Esophagus muscularis mucosa (tissue), 4 donors: ENCODE measurements at regions not wholly inside any gene's neighbourhood (a gene's known extent, or its start where the extent isn't known, plus 50 kb on each side); places are given as distances from the start of the nearest gene placed in this dataset.

Experiments
- DNase-seq: peaks from one replicate; pipeline ENCODE4 v3.0.0-alpha.2; 2017; ENCODE audit errors: extremely low spot score
- H3K27ac ChIP-seq, 4 donors: fragments of 200-600 bp; sonication (generic); replicated peaks in 1 of 4; 1 replicate in 3 of 4; 2 replicates in 1 of 4; pipeline ENCODE4 v1.5.1; 2016 to 2019; ENCODE audit warnings: mild to moderate bottlenecking in 1 of 4
- H3K27me3 ChIP-seq, 4 donors: fragments of 200-600 bp; sonication (generic); one replicate each; pipeline versions ENCODE4 v1.5.1 to v1.6.0; 2016 to 2019
- H3K36me3 ChIP-seq, 4 donors: fragments of 200-600 bp; sonication (generic); one replicate each; pipeline ENCODE4 v1.5.1; 2016 to 2019
- H3K4me1 ChIP-seq, 4 donors: fragments of 200-600 bp; sonication (generic); one replicate each; pipeline ENCODE4 v1.5.1; 2016 to 2019
- H3K4me3 ChIP-seq, 4 donors: fragments of 200-600 bp; sonication (generic); 1 replicate in 2 of 4; 2 replicates in 2 of 4; pipeline ENCODE4 v1.5.1; 2016 to 2019; ENCODE audit warnings: mild to moderate bottlenecking in 4 of 4, moderate library complexity in 1 of 4
- H3K9me3 ChIP-seq, 4 donors: fragments of 200-600 bp; sonication (generic); 1 replicate in 3 of 4; 2 replicates in 1 of 4; pipeline ENCODE4 v1.5.1; 2016 to 2019
- EP300 ChIP-seq: sonication (generic); formaldehyde crosslinking; IDR thresholded peaks from one replicate; pipeline ENCODE4 v1.6.1; 2017; ENCODE audit warnings: antibody characterized with exemption
- POLR2A ChIP-seq: fragments of 450-650 bp; IDR thresholded peaks from one replicate; pipeline ENCODE4 v1.6.1; 2017; ENCODE audit warnings: antibody characterized with exemption, moderate library complexity, mild to moderate bottlenecking, low read depth
- POLR2AphosphoS5 ChIP-seq, 2 donors: sonication (generic); formaldehyde crosslinking; IDR thresholded peaks; one replicate each; pipeline ENCODE4 v1.6.1; 2017; ENCODE audit warnings: antibody characterized with exemption in 2 of 2
- WGBS: methylation state at CpG from one replicate; pipeline ENCODE4 v1.1.5; 2018; 5-methylcytosine and 5-hydroxymethylcytosine counted together
- intact Hi-C: fragments of 100-400 bp; cut with DNase I; formaldehyde crosslinking; loops from one replicate; pipeline ENCODE4 v1.15.1; 2023
- TF ChIP-seq, protein P1 (sequence below), 3 experiments: fragments of 200-600 bp in 2 of 3; fragments of 450-650 bp in 1 of 3; sonication (generic) in 2 of 3; IDR thresholded peaks; one replicate each; pipeline ENCODE4 v1.5.1; 2017 to 2019; ENCODE audit warnings: antibody characterized with exemption in 3 of 3, mild to moderate bottlenecking in 2 of 3, moderate library complexity in 1 of 3

DNA sequence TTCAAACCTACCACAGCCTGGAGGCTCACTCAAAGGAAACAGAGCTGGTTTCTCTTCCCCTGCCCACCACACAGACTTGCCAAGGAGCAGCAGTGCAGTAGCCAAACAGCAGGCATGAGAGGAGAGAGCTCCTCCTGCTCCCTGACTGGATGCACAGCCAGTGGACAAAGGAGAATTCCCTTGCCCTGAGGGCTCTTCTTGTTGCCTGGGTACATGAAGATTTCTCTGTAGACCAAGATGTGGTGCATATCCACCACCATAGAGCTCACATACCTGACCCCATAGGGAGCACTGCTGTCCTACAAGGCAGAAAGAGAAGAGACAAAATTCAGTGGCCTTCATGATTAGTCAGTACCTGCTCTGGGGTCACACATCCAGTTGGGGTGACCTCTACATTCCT, 56.3 kb upstream of the SPATA31E1 start:
- H3K27ac ChIP-seq, result no peak overlapping the region
- H3K9me3 ChIP-seq, result no peaks in the 10 kb centered on the region
- peaks cover 0 to 5% (median 0%) of the 10 kb centered on the region in 4 donors for H3K27me3 ChIP-seq
- no peak for TF ChIP-seq POLR2AphosphoS5 (IDR thresholded peaks at IDR 0.05)
- no peak for TF ChIP-seq POLR2A
- TF ChIP-seq, protein P1, sequence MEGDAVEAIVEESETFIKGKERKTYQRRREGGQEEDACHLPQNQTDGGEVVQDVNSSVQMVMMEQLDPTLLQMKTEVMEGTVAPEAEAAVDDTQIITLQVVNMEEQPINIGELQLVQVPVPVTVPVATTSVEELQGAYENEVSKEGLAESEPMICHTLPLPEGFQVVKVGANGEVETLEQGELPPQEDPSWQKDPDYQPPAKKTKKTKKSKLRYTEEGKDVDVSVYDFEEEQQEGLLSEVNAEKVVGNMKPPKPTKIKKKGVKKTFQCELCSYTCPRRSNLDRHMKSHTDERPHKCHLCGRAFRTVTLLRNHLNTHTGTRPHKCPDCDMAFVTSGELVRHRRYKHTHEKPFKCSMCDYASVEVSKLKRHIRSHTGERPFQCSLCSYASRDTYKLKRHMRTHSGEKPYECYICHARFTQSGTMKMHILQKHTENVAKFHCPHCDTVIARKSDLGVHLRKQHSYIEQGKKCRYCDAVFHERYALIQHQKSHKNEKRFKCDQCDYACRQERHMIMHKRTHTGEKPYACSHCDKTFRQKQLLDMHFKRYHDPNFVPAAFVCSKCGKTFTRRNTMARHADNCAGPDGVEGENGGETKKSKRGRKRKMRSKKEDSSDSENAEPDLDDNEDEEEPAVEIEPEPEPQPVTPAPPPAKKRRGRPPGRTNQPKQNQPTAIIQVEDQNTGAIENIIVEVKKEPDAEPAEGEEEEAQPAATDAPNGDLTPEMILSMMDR (IDR thresholded peaks at IDR 0.05), result no peak
- TF ChIP-seq EP300, result no peak
- H3K36me3 ChIP-seq, result no peaks in the 10 kb centered on the region
- intact Hi-C loops, result no loop called here
- DNase-seq, result no peak
- H3K4me3 ChIP-seq, result no peak overlapping the region
- no peaks in the 10 kb centered on the region for H3K4me1 ChIP-seq

DNA sequence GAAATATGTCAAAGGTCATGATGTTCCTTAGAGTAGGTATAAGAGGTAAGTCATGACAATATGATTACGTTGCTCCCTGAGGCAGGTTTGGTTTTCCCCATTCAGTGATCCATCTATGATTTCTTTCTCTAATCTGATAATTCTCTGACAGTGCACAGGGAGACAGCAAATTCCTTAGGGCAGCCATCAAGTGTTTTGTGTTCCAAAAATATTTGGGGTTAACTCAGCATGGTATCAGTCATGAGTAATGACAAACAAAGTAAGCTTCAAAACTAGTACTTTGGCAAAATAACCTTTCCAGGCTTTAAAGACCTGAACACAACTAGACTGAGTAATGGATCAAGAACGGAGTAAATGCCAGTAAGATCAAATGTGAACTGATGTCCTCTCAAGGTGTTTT, 55.3 kb upstream of the SPATA31E1 start:
- DNase-seq, result no peak
- WGBS, result 96% methylated on average over 2 of the region's 2 CpGs
- H3K36me3 ChIP-seq, result no peaks in the 10 kb centered on the region
- TF ChIP-seq POLR2AphosphoS5 (IDR thresholded peaks at IDR 0.05) (no peak), POLR2A (no peak), EP300 (no peak)
- TF ChIP-seq, protein P1 (IDR thresholded peaks at IDR 0.05), result no peak
- no peak overlapping the region for H3K27ac ChIP-seq
- no peak overlapping the region for H3K4me3 ChIP-seq
- H3K27me3 ChIP-seq, result peaks cover 0 to 5% (median 0%) of the 10 kb centered on the region in 4 donors
- intact Hi-C loops, result no loop called here
- no peaks in the 10 kb centered on the region for H3K9me3 ChIP-seq
- H3K4me1 ChIP-seq, result no peaks in the 10 kb centered on the region

GRCh38 chr9:87829756-87830155, 52.9 kb upstream of the SPATA31E1 start:
- Histone ChIP-seq H3K4me1 (no peaks in the 10 kb centered on the region), H3K27ac (no peak overlapping the region), H3K27me3 (peaks cover 0 to 5% (median 0%) of the 10 kb centered on the region in 4 donors), H3K9me3 (no peaks in the 10 kb centered on the region), H3K4me3 (no peak overlapping the region), H3K36me3 (no peaks in the 10 kb centered on the region)
- WGBS, result 27% methylated on average over 1 of the region's 1 CpG
- no peak for DNase-seq
- intact Hi-C loops, result no loop called here
- TF ChIP-seq POLR2AphosphoS5 (IDR thresholded peaks at IDR 0.05) (no peak), EP300 (no peak)

GRCh38 chr9:87830446-87830845, 52.2 kb upstream of the SPATA31E1 start:
- no peak overlapping the region for H3K4me3 ChIP-seq
- H3K27me3 ChIP-seq, result peaks cover 0 to 5% (median 0%) of the 10 kb centered on the region in 4 donors
- TF ChIP-seq EP300 (no peak), POLR2A (no peak), POLR2AphosphoS5 (IDR thresholded peaks at IDR 0.05) (no peak)
- TF ChIP-seq, protein P1 (IDR thresholded peaks at IDR 0.05), result no peak
- H3K27ac ChIP-seq, result no peak overlapping the region
- DNase-seq, result no peak
- no peaks in the 10 kb centered on the region for H3K36me3 ChIP-seq
- WGBS, result 69% methylated on average over 3 of the region's 3 CpGs
- no peaks in the 10 kb centered on the region for H3K4me1 ChIP-seq
- intact Hi-C loops, result no loop called here
- no peaks in the 10 kb centered on the region for H3K9me3 ChIP-seq

- Histone ChIP-seq H3K36me3 (no peaks in the 10 kb centered on the region), H3K27ac (no peak overlapping the region), H3K27me3 (peaks cover 0 to 5% (median 0%) of the 10 kb centered on the region in 4 donors), H3K9me3 (no peaks in the 10 kb centered on the region), H3K4me3 (no peak overlapping the region), H3K4me1 (no peaks in the 10 kb centered on the region)
- no peak for DNase-seq
- intact Hi-C loops, result no loop called here
- TF ChIP-seq EP300 (no peak), POLR2AphosphoS5 (IDR thresholded peaks at IDR 0.05) (no peak), POLR2A (no peak)
- TF ChIP-seq, protein P1 (IDR thresholded peaks at IDR 0.05), result no peak
- 92% methylated on average over 1 of the region's 1 CpG for WGBS
These were observed 51.5 kb upstream of the SPATA31E1 start for GRCh38 chr9:87831159-87831558.
